GM19324 (cell line): ENCODE measurements at regions not wholly inside any gene's neighbourhood (a gene's known extent, or its start where the extent isn't known, plus 50 kb on each side); places are given as distances from the start of the nearest gene placed in this dataset.
"Not testable (repeated sequence)": the region's sequence is repeated elsewhere in the genome, so short reads cannot be mapped to it uniquely, and the experiment has no call there.

Source experiments
- ATAC-seq: cut with Tn5 transposase; IDR thresholded peaks from one replicate; pipeline ENCODE4 v1.9.1; 2021; ENCODE audit warnings: mild to moderate bottlenecking, moderate library complexity; ENCODE audit not compliant: unreplicated experiment, low FRiP score

GRCh38 chr2:182630207-182630606 is 85.8 kb upstream of the DNAJC10 start:
- ATAC-seq, result no peak

- no peak for ATAC-seq
Observed at GRCh38 chr2:182631299-182631698, 84.8 kb upstream of the DNAJC10 start.

- no peak for ATAC-seq
Observed at GRCh38 chr2:182634386-182634785, 81.7 kb upstream of the DNAJC10 start.

GRCh38 chr2:182636699-182637098 is 79.4 kb upstream of the DNAJC10 start:
- ATAC-seq, result no peak

- no peak for ATAC-seq
Observed at GRCh38 chr2:182638667-182639066, 77.4 kb upstream of the DNAJC10 start.

GRCh38 chr2:182639971-182640370 is 76.1 kb upstream of the DNAJC10 start:
- ATAC-seq, result no peak

- ATAC-seq, result peak; percentile 100
Observed at GRCh38 chr2:182642328-182642727, 73.7 kb upstream of the DNAJC10 start.

- no peak for ATAC-seq
Observed at GRCh38 chr2:182646763-182647498, 69.1 kb upstream of the DNAJC10 start.

GRCh38 chr2:182647499-182647787 is 68.6 kb upstream of the DNAJC10 start:
- no peak for ATAC-seq

- ATAC-seq, result peak; percentile 60
Observed at GRCh38 chr2:182649316-182649715, 66.7 kb upstream of the DNAJC10 start.

- ATAC-seq, result no peak
Observed at GRCh38 chr2:182650704-182651103, 65.4 kb upstream of the DNAJC10 start.

- no peak for ATAC-seq
Observed at GRCh38 chr2:182652326-182652725, 63.7 kb upstream of the DNAJC10 start.

GRCh38 chr2:182655750-182656149 is 60.3 kb upstream of the DNAJC10 start:
- no peak for ATAC-seq

- no peak for ATAC-seq
Observed at GRCh38 chr2:182664212-182664611, 51.8 kb upstream of the DNAJC10 start.

GRCh38 chr2:182665500-182665899 is 50.6 kb upstream of the DNAJC10 start:
- ATAC-seq, result not testable (repeated sequence)
